ENCODE measurements at regions not wholly inside any gene's neighbourhood (a gene's known extent, or its start where the extent isn't known, plus 50 kb on each side); places are given as distances from the start of the nearest gene placed in this dataset.

- TF ChIP-seq ZNF274 (IDR thresholded peaks at IDR 0.05; ENCODE audit: low read depth, low read length) = no peak
- no peak for TF ChIP-seq YY1 (IDR thresholded peaks at IDR 0.05; ENCODE audit: insufficient read depth, insufficient read length)
Measured at GRCh38 chr4:34047363-34047762, 2197.0 kb downstream of the ARAP2 start.

Measured in NT2/D1 (cell line).